ENCODE measurements at regions not wholly inside any gene's neighbourhood (a gene's known extent, or its start where the extent isn't known, plus 50 kb on each side); places are given as distances from the start of the nearest gene placed in this dataset.
"Not testable (repeated sequence)": the region's sequence is repeated elsewhere in the genome, so short reads cannot be mapped to it uniquely, and the experiment has no call there.

- no peak for DNase-seq (ENCODE audit: low spot score)
Measured at GRCh38 chr7:142469696-142470543, 212.1 kb upstream of the PRSS58 start.

- DNase-seq (ENCODE audit: low spot score) = no peak
Measured at GRCh38 chr7:142468871-142469665, 211.2 kb upstream of the PRSS58 start.

- DNase-seq (ENCODE audit: low spot score) = not testable (repeated sequence)
Measured at GRCh38 chr7:142467056-142467655, 209.3 kb upstream of the PRSS58 start.

GRCh38 chr7:142463401-142463850, 205.6 kb upstream of the PRSS58 start:
- no peak for DNase-seq (ENCODE audit: low spot score)

- DNase-seq (ENCODE audit: low spot score) = no peak
Measured at GRCh38 chr7:142461437-142461836, 203.6 kb upstream of the PRSS58 start.

GRCh38 chr7:142460402-142461117, 202.7 kb upstream of the PRSS58 start:
- no peak for DNase-seq (ENCODE audit: low spot score)

GRCh38 chr7:142459551-142459963, 201.7 kb upstream of the PRSS58 start:
- DNase-seq (ENCODE audit: low spot score) = peak; percentile 17

- no peak for DNase-seq (ENCODE audit: low spot score)
Measured at GRCh38 chr7:142457146-142457703, 199.4 kb upstream of the PRSS58 start.

- no peak for DNase-seq (ENCODE audit: low spot score)
Measured at GRCh38 chr7:142455392-142455791, 197.5 kb upstream of the PRSS58 start.

- no peak for DNase-seq (ENCODE audit: low spot score)
Measured at GRCh38 chr7:142454862-142455261, 197.0 kb upstream of the PRSS58 start.

- DNase-seq (ENCODE audit: low spot score) = no peak
Measured at GRCh38 chr7:142452791-142453190, 194.9 kb upstream of the PRSS58 start.

- no peak for DNase-seq (ENCODE audit: low spot score)
Measured at GRCh38 chr7:142451817-142452216, 194.0 kb upstream of the PRSS58 start.

GRCh38 chr7:142451296-142451695, 193.4 kb upstream of the PRSS58 start:
- DNase-seq (ENCODE audit: low spot score) = no peak

- no peak for DNase-seq (ENCODE audit: low spot score)
Measured at GRCh38 chr7:142450695-142451094, 192.8 kb upstream of the PRSS58 start.

- DNase-seq (ENCODE audit: low spot score) = no peak
Measured at GRCh38 chr7:142450206-142450605, 192.3 kb upstream of the PRSS58 start.

GRCh38 chr7:142448857-142449256, 191.0 kb upstream of the PRSS58 start:
- not testable (repeated sequence) for DNase-seq (ENCODE audit: low spot score)

- DNase-seq (ENCODE audit: low spot score) = no peak
Measured at GRCh38 chr7:142447762-142448161, 189.9 kb upstream of the PRSS58 start.

GRCh38 chr7:142445019-142445686, 187.3 kb upstream of the PRSS58 start:
- no peak for DNase-seq (ENCODE audit: low spot score)

- DNase-seq (ENCODE audit: low spot score) = no peak
Measured at GRCh38 chr7:142443216-142444010, 185.6 kb upstream of the PRSS58 start.

- DNase-seq (ENCODE audit: low spot score) = no peak
Measured at GRCh38 chr7:142442396-142442795, 184.5 kb upstream of the PRSS58 start.
